ENCODE measurements at regions not wholly inside any gene's neighbourhood (a gene's known extent, or its start where the extent isn't known, plus 50 kb on each side); places are given as distances from the start of the nearest gene placed in this dataset.

GRCh38 chr10:129410688-129411392 lies 56.2 kb upstream of the MGMT start:
- in situ Hi-C loops (cut with MboI; ENCODE audit: low sequenced_read_pairs), result no loop called here

- in situ Hi-C loops (cut with MboI; ENCODE audit: low sequenced_read_pairs), result no loop called here
Observed at GRCh38 chr10:129411393-129411705, 55.7 kb upstream of the MGMT start.

- in situ Hi-C loops (cut with MboI; ENCODE audit: low sequenced_read_pairs), result no loop called here
Observed at GRCh38 chr10:129411772-129412171, 55.3 kb upstream of the MGMT start.

- in situ Hi-C loops (cut with MboI; ENCODE audit: low sequenced_read_pairs), result no loop called here
Observed at GRCh38 chr10:129413024-129413423, 54.0 kb upstream of the MGMT start.

GRCh38 chr10:129415215-129416140 lies 51.6 kb upstream of the MGMT start:
- in situ Hi-C loops (cut with MboI; ENCODE audit: low sequenced_read_pairs), result no loop called here

GRCh38 chr10:129416155-129416554 lies 50.9 kb upstream of the MGMT start:
- in situ Hi-C loops (cut with MboI; ENCODE audit: low sequenced_read_pairs), result no loop called here

GRCh38 chr10:129416956-129417765 lies 49.9 kb upstream of the MGMT start:
- in situ Hi-C loops (cut with MboI; ENCODE audit: low sequenced_read_pairs), result no loop called here
